ENCODE measurements at regions not wholly inside any gene's neighbourhood (a gene's known extent, or its start where the extent isn't known, plus 50 kb on each side); places are given as distances from the start of the nearest gene placed in this dataset.

DNA sequence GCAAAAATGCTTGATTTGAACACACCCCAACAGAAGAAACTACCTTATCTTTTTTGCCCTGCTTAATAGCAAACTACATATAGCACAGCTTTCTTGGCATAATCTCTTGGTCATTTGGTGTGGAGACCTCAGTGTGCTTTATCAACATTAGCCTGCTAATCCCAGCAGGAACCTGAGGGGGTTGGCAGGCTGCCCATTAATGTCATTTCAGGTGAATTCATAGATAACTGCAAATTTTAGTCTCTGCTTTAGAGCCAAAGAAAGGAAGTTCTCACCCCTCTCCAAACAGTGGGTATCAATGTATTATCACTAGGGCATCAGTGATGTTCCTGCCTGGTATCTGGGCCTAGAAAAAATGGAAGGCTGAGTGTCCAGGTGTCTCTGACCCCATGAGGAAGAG lies 489.0 kb downstream of the NTRK2 start:
- Histone ChIP-seq H3K79me2 (ENCODE audit: insufficient read depth, low read length) (no peaks in the 10 kb centered on the region), H3K27ac (ENCODE audit: low read depth, low read length, poor library complexity, severe bottlenecking) (no peak overlapping the region), H3K27me3 (ENCODE audit: insufficient read depth, low read length) (no peaks in the 10 kb centered on the region), H3K9me2 (ENCODE audit: low read depth, low read length) (no peaks in the 10 kb centered on the region), H3K4me1 (ENCODE audit: insufficient read depth, low read length, severe bottlenecking) (no peaks in the 10 kb centered on the region), H3K4me3 (ENCODE audit: low read depth, low read length, poor library complexity, severe bottlenecking) (no peak overlapping the region), H3F3A (ENCODE audit: insufficient read depth, low read length) (no peaks in the 10 kb centered on the region), H3K9me3 (ENCODE audit: low read length) (no peaks in the 10 kb centered on the region), H3K36me3 (ENCODE audit: insufficient read depth, low read length) (no peaks in the 10 kb centered on the region), H4K20me1 (ENCODE audit: insufficient read depth, low read length) (no peaks in the 10 kb centered on the region), H3K9ac (ENCODE audit: low read length) (no peak overlapping the region), H3K4me2 (ENCODE audit: low read length) (no peak overlapping the region), H2AFZ (ENCODE audit: low read length) (no peak overlapping the region)
- TF ChIP-seq, protein P1, sequence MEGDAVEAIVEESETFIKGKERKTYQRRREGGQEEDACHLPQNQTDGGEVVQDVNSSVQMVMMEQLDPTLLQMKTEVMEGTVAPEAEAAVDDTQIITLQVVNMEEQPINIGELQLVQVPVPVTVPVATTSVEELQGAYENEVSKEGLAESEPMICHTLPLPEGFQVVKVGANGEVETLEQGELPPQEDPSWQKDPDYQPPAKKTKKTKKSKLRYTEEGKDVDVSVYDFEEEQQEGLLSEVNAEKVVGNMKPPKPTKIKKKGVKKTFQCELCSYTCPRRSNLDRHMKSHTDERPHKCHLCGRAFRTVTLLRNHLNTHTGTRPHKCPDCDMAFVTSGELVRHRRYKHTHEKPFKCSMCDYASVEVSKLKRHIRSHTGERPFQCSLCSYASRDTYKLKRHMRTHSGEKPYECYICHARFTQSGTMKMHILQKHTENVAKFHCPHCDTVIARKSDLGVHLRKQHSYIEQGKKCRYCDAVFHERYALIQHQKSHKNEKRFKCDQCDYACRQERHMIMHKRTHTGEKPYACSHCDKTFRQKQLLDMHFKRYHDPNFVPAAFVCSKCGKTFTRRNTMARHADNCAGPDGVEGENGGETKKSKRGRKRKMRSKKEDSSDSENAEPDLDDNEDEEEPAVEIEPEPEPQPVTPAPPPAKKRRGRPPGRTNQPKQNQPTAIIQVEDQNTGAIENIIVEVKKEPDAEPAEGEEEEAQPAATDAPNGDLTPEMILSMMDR (IDR thresholded peaks at IDR 0.05; ENCODE audit: low read length) = no peak
- no peak for TF ChIP-seq EZH2 (IDR thresholded peaks at IDR 0.05; ENCODE audit: borderline replicate concordance, low read length)

DNA sequence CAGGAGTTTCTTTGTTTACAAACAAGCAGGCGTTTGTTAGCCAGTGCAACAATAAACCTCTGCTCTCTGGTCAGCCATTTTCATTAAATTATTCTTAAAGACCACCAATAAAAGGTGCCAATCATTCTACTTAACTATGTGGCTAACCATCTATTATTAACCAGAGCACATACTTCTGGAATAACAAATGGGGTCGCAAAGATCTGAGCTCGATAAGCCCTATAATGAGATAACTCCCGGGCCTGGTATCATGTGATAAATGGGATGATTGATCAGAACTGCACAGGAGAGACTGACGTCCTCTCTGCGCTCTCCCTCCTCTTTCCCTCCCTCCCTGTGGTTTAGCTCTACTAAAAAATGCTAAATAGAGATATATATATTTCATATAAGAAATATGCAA lies 488.2 kb downstream of the NTRK2 start:
- no peaks in the 10 kb centered on the region for H3F3A ChIP-seq (ENCODE audit: insufficient read depth, low read length)
- no peak overlapping the region for H2AFZ ChIP-seq (ENCODE audit: low read length)
- TF ChIP-seq, protein P1 (IDR thresholded peaks at IDR 0.05; ENCODE audit: low read length) = no peak
- no peak for TF ChIP-seq EZH2 (IDR thresholded peaks at IDR 0.05; ENCODE audit: borderline replicate concordance, low read length)
- no peaks in the 10 kb centered on the region for H3K79me2 ChIP-seq (ENCODE audit: insufficient read depth, low read length)
- H3K9ac ChIP-seq (ENCODE audit: low read length) = no peak overlapping the region
- no peaks in the 10 kb centered on the region for H3K27me3 ChIP-seq (ENCODE audit: insufficient read depth, low read length)
- no peaks in the 10 kb centered on the region for H3K9me3 ChIP-seq (ENCODE audit: low read length)
- H3K4me2 ChIP-seq (ENCODE audit: low read length) = no peak overlapping the region
- H4K20me1 ChIP-seq (ENCODE audit: insufficient read depth, low read length) = no peaks in the 10 kb centered on the region
- H3K4me1 ChIP-seq (ENCODE audit: insufficient read depth, low read length, severe bottlenecking) = no peaks in the 10 kb centered on the region
- no peaks in the 10 kb centered on the region for H3K36me3 ChIP-seq (ENCODE audit: insufficient read depth, low read length)
- H3K9me2 ChIP-seq (ENCODE audit: low read depth, low read length) = no peaks in the 10 kb centered on the region
- H3K4me3 ChIP-seq (ENCODE audit: low read depth, low read length, poor library complexity, severe bottlenecking) = no peak overlapping the region
- H3K27ac ChIP-seq (ENCODE audit: low read depth, low read length, poor library complexity, severe bottlenecking) = no peak overlapping the region

- no peak overlapping the region for H2AFZ ChIP-seq (ENCODE audit: low read length)
- H3K9me3 ChIP-seq (ENCODE audit: low read length) = no peaks in the 10 kb centered on the region
- no peaks in the 10 kb centered on the region for H3K9me2 ChIP-seq (ENCODE audit: low read depth, low read length)
- H3K4me1 ChIP-seq (ENCODE audit: insufficient read depth, low read length, severe bottlenecking) = no peaks in the 10 kb centered on the region
- no peak overlapping the region for H3K4me3 ChIP-seq (ENCODE audit: low read depth, low read length, poor library complexity, severe bottlenecking)
- no peaks in the 10 kb centered on the region for H3K27me3 ChIP-seq (ENCODE audit: insufficient read depth, low read length)
- no peaks in the 10 kb centered on the region for H3K79me2 ChIP-seq (ENCODE audit: insufficient read depth, low read length)
- H3F3A ChIP-seq (ENCODE audit: insufficient read depth, low read length) = no peaks in the 10 kb centered on the region
- TF ChIP-seq, protein P1 (IDR thresholded peaks at IDR 0.05; ENCODE audit: low read length) = no peak
- no peak for TF ChIP-seq EZH2 (IDR thresholded peaks at IDR 0.05; ENCODE audit: borderline replicate concordance, low read length)
- no peaks in the 10 kb centered on the region for H3K36me3 ChIP-seq (ENCODE audit: insufficient read depth, low read length)
- no peak overlapping the region for H3K9ac ChIP-seq (ENCODE audit: low read length)
- no peak overlapping the region for H3K27ac ChIP-seq (ENCODE audit: low read depth, low read length, poor library complexity, severe bottlenecking)
- H4K20me1 ChIP-seq (ENCODE audit: insufficient read depth, low read length) = no peaks in the 10 kb centered on the region
- H3K4me2 ChIP-seq (ENCODE audit: low read length) = no peak overlapping the region
These were observed 487.1 kb downstream of the NTRK2 start for GRCh38 chr9:85156652-85157051.
